HG02884 (cell line): ENCODE measurements at regions not wholly inside any gene's neighbourhood (a gene's known extent, or its start where the extent isn't known, plus 50 kb on each side); places are given as distances from the start of the nearest gene placed in this dataset.
"Not testable (repeated sequence)": the region's sequence is repeated elsewhere in the genome, so short reads cannot be mapped to it uniquely, and the experiment has no call there.

ENCODE experiments used
- ATAC-seq: cut with Tn5 transposase; IDR thresholded peaks from one replicate; pipeline ENCODE4 v1.9.1; 2021; ENCODE audit warnings: mild to moderate bottlenecking, moderate library complexity; ENCODE audit not compliant: unreplicated experiment

GRCh38 chr7:33776788-33777187 lies 128.6 kb upstream of the BMPER start:
- ATAC-seq = no peak

GRCh38 chr7:33778195-33778594 lies 127.1 kb upstream of the BMPER start:
- no peak for ATAC-seq

GRCh38 chr7:33779216-33779615 lies 126.1 kb upstream of the BMPER start:
- no peak for ATAC-seq

- no peak for ATAC-seq
These were observed 124.2 kb upstream of the BMPER start for GRCh38 chr7:33781167-33781566.

- ATAC-seq = no peak
These were observed 123.5 kb upstream of the BMPER start for GRCh38 chr7:33781796-33782195.

GRCh38 chr7:33784000-33784399 lies 121.3 kb upstream of the BMPER start:
- ATAC-seq = no peak

- no peak for ATAC-seq
These were observed 116.8 kb upstream of the BMPER start for GRCh38 chr7:33788531-33788930.

GRCh38 chr7:33789871-33790630 lies 115.3 kb upstream of the BMPER start:
- ATAC-seq = no peak

GRCh38 chr7:33790746-33791145 lies 114.6 kb upstream of the BMPER start:
- ATAC-seq = no peak

GRCh38 chr7:33792041-33792440 lies 113.3 kb upstream of the BMPER start:
- no peak for ATAC-seq

- ATAC-seq = no peak
These were observed 112.7 kb upstream of the BMPER start for GRCh38 chr7:33792547-33793105.

GRCh38 chr7:33793616-33794015 lies 111.7 kb upstream of the BMPER start:
- ATAC-seq = no peak

GRCh38 chr7:33794419-33794818 lies 110.9 kb upstream of the BMPER start:
- ATAC-seq = no peak

- no peak for ATAC-seq
These were observed 110.4 kb upstream of the BMPER start for GRCh38 chr7:33794959-33795358.

GRCh38 chr7:33796538-33796937 lies 108.8 kb upstream of the BMPER start:
- ATAC-seq = no peak

GRCh38 chr7:33797512-33797911 lies 107.8 kb upstream of the BMPER start:
- not testable (repeated sequence) for ATAC-seq

GRCh38 chr7:33798686-33799325 lies 106.5 kb upstream of the BMPER start:
- no peak for ATAC-seq

GRCh38 chr7:33799766-33800165 lies 105.6 kb upstream of the BMPER start:
- ATAC-seq = no peak

- no peak for ATAC-seq
These were observed 102.7 kb upstream of the BMPER start for GRCh38 chr7:33802600-33802999.

GRCh38 chr7:33804140-33804660 lies 101.1 kb upstream of the BMPER start:
- ATAC-seq = no peak

- ATAC-seq = no peak
These were observed 99.6 kb upstream of the BMPER start for GRCh38 chr7:33805630-33806233.
